ENCODE measurements at regions not wholly inside any gene's neighbourhood (a gene's known extent, or its start where the extent isn't known, plus 50 kb on each side); places are given as distances from the start of the nearest gene placed in this dataset.

GRCh38 chr9:97128919-97129318 lies 90.0 kb upstream of the CTSV start:
- DNase-seq (ENCODE audit: low read depth, low spot score) (no peak), FAIRE-seq (no peak), ATAC-seq (no peak)
- no peaks in the 10 kb centered on the region for H4K20me1 ChIP-seq (ENCODE audit: control insufficient read depth, insufficient read depth)
- no peak for TF ChIP-seq PML (IDR thresholded peaks at IDR 0.05; ENCODE audit: low read length)
- WGBS (ENCODE audit: insufficient coverage, insufficient replicate concordance, low lambda C conversion rate, missing lambda C conversion rate), result 57% methylated on average over 3 of the region's 3 CpGs
- H3K27me3 ChIP-seq (replicated peaks in 1 of 2; ENCODE audit: control insufficient read depth in 2 of 2, insufficient read depth in 2 of 2, low read length in 1 of 2), result no peaks in the 10 kb centered on the region
- no peaks in the 10 kb centered on the region for H3K36me3 ChIP-seq (ENCODE audit: control insufficient read depth in 2 of 2, insufficient read depth in 2 of 2, low read length in 1 of 2)
- H3K9ac ChIP-seq (ENCODE audit: control insufficient read depth, insufficient read depth, low read length), result no peak overlapping the region
- H3K9me3 ChIP-seq (replicated peaks; ENCODE audit: control insufficient read depth, insufficient read depth, low read length), result no peaks in the 10 kb centered on the region
- no peaks in the 10 kb centered on the region for H3K79me2 ChIP-seq (ENCODE audit: control insufficient read depth, insufficient read depth, low read length)
- BruUV-seq (replicated peaks), result no TSS peak
- H2AFZ ChIP-seq (ENCODE audit: control insufficient read depth, low read depth, low read length), result no peak overlapping the region
- ChIA-PET SMC1A (ENCODE audit: uncharacterized antibody, unreplicated experiment) (interaction anchor here (0.6 kb wide), 1 partner anchor 315 kb away, joined by 3 read pairs; no protein-coding TSS in a partner anchor), RAD21 (ENCODE audit: unreplicated experiment) (no interaction called here), CTCF (no interaction called here), POLR2A (interaction anchor here (1.2 kb wide), 1 partner anchor 57 kb away, joined by 3 read pairs; no protein-coding TSS in a partner anchor)
- no peak overlapping the region for H3K4me2 ChIP-seq (ENCODE audit: control insufficient read depth, insufficient read depth)
- intact Hi-C loops (cut with micrococcal nuclease; ENCODE audit: unreplicated experiment) (no loop called here), in situ Hi-C loops (cut with MboI) (no loop called here)
- H3K4me3 ChIP-seq, result no peak overlapping the region
- H3K4me1 ChIP-seq (ENCODE audit: control insufficient read depth, insufficient read depth, low read length), result no peaks in the 10 kb centered on the region
- no peak overlapping the region for H3K27ac ChIP-seq (ENCODE audit: control insufficient read depth, insufficient read depth)

- Histone ChIP-seq H3K36me3 (ENCODE audit: control insufficient read depth in 2 of 2, insufficient read depth in 2 of 2, low read length in 1 of 2) (no peaks in the 10 kb centered on the region), H3K4me1 (ENCODE audit: control insufficient read depth, insufficient read depth, low read length) (no peaks in the 10 kb centered on the region), H3K79me2 (ENCODE audit: control insufficient read depth, insufficient read depth, low read length) (no peaks in the 10 kb centered on the region), H3K27ac (ENCODE audit: control insufficient read depth, insufficient read depth) (no peak overlapping the region), H3K4me3 (no peak overlapping the region), H4K20me1 (ENCODE audit: control insufficient read depth, insufficient read depth) (no peaks in the 10 kb centered on the region), H3K9me3 (replicated peaks; ENCODE audit: control insufficient read depth, insufficient read depth, low read length) (no peaks in the 10 kb centered on the region), H2AFZ (ENCODE audit: control insufficient read depth, low read depth, low read length) (no peak overlapping the region), H3K4me2 (ENCODE audit: control insufficient read depth, insufficient read depth) (no peak overlapping the region), H3K27me3 (replicated peaks in 1 of 2; ENCODE audit: control insufficient read depth in 2 of 2, insufficient read depth in 2 of 2, low read length in 1 of 2) (no peaks in the 10 kb centered on the region), H3K9ac (ENCODE audit: control insufficient read depth, insufficient read depth, low read length) (no peak overlapping the region)
- ChIA-PET CTCF (interaction anchor here (1.2 kb wide), 1 partner anchor 238 kb away, joined by 3 read pairs; no protein-coding TSS in a partner anchor), POLR2A (no interaction called here), SMC1A (ENCODE audit: uncharacterized antibody, unreplicated experiment) (no interaction called here), RAD21 (ENCODE audit: unreplicated experiment) (no interaction called here)
- BruUV-seq (replicated peaks), result no TSS peak
- intact Hi-C loops (cut with micrococcal nuclease; ENCODE audit: unreplicated experiment) (no loop called here), in situ Hi-C loops (cut with MboI) (no loop called here)
- WGBS (ENCODE audit: insufficient coverage, insufficient replicate concordance, low lambda C conversion rate, missing lambda C conversion rate), result 22% methylated on average over 4 of the region's 4 CpGs
- FAIRE-seq (no peak), ATAC-seq (no peak), DNase-seq (ENCODE audit: low read depth, low spot score) (no peak)
- no peak for TF ChIP-seq POU2F2 (IDR thresholded peaks at IDR 0.05; ENCODE audit: borderline replicate concordance, low read depth, low read length)
- no peak for TF ChIP-seq PAX8 (IDR thresholded peaks at IDR 0.05)
- TF ChIP-seq BRCA1 (IDR thresholded peaks at IDR 0.05; ENCODE audit: low read depth, low read length), result no peak
- TF ChIP-seq SKIL (IDR thresholded peaks at IDR 0.05; ENCODE audit: low read depth, poor library complexity, severe bottlenecking), result no peak
- no peak for TF ChIP-seq ZBTB11 (CRISPR knock-in tag; IDR thresholded peaks at IDR 0.05)
- TF ChIP-seq CHD2 (IDR thresholded peaks at IDR 0.05; ENCODE audit: borderline replicate concordance, low read depth, low read length), result no peak
These were observed 85.3 kb upstream of the CTSV start for GRCh38 chr9:97124256-97124655.

Data from GM12878 (cell line).